SK-N-SH (cell line): ENCODE measurements at regions not wholly inside any gene's neighbourhood (a gene's known extent, or its start where the extent isn't known, plus 50 kb on each side); places are given as distances from the start of the nearest gene placed in this dataset.

Experiments used
- CTCF ChIA-PET: fragments of 300-600, 350-600 bp; formaldehyde crosslinking; extraction: SDS; loops from one replicate; lab custom pipeline; 2021; lab: Yijun Ruan, JAX
- POLR2A ChIA-PET: fragments of 350-600 bp; sonication (Branson Sonifier 250); formaldehyde crosslinking; extraction: SDS; loops from one replicate; lab custom pipeline; 2020; ENCODE audit warnings: antibody characterized with exemption, inconsistent platforms; lab: Yijun Ruan, JAX
- DNase-seq: peaks from one replicate; pipeline ENCODE4 v3.0.0; 2012
- H2AFZ ChIP-seq: fragments of 200-600 bp; sonication (generic); 2 replicates; pipeline ENCODE4 v1.8.1; 2016; ENCODE audit warnings: antibody characterized with exemption, mild to moderate bottlenecking, low read depth
- H3F3A ChIP-seq: fragments of 200-600 bp; sonication (generic); replicated peaks from 2 replicates; pipeline ENCODE3; 2016; ENCODE audit warnings: antibody characterized with exemption, mild to moderate bottlenecking; ENCODE audit not compliant: insufficient read depth
- H3K27ac ChIP-seq, 2 experiments: fragments of 200-500 bp in 1 of 2; fragments of 200-600 bp in 1 of 2; sonication (Bioruptor generic) in 1 of 2; sonication (generic), shearing (Covaris generic) in 1 of 2; 2 replicates each; pipeline versions ENCODE4 v1.5.1 to v1.6.1; 2014 to 2016; ENCODE audit warnings: low read depth in 2 of 2, inconsistent platforms in 1 of 2, low read length in 1 of 2, mild to moderate bottlenecking in 1 of 2, mixed read lengths in 1 of 2
- H3K27me3 ChIP-seq: fragments of 200-600 bp; sonication (generic), shearing (Covaris generic); 2 replicates; pipeline ENCODE4 v1.6.1; 2016; ENCODE audit warnings: mixed run types; ENCODE audit not compliant: insufficient read depth
- H3K36me3 ChIP-seq, 2 experiments: fragments of 200-500 bp in 1 of 2; fragments of 200-600 bp in 1 of 2; sonication (Bioruptor generic) in 1 of 2; sonication (generic) in 1 of 2; replicated peaks in 1 of 2; 2 replicates each; pipeline versions ENCODE3 to v1.5.1; 2014 to 2016; ENCODE audit warnings: low read length in 1 of 2, mild to moderate bottlenecking in 1 of 2; ENCODE audit not compliant: insufficient read depth in 2 of 2, control insufficient read depth in 1 of 2
- H3K4me1 ChIP-seq, 2 experiments: fragments of 200-500 bp in 1 of 2; fragments of 200-600 bp in 1 of 2; sonication (Bioruptor generic) in 1 of 2; sonication (generic), shearing (Covaris generic) in 1 of 2; 2 replicates each; pipeline versions ENCODE4 v1.5.1 to v1.6.1; 2014 to 2016; ENCODE audit warnings: low read depth in 1 of 2, low read length in 1 of 2, mixed run types in 1 of 2; ENCODE audit not compliant: insufficient read depth in 2 of 2, control insufficient read depth in 1 of 2
- H3K4me2 ChIP-seq: fragments of 200-600 bp; sonication (generic), shearing (Covaris generic); 2 replicates; pipeline ENCODE4 v1.6.1; 2017; ENCODE audit warnings: mixed run types
- H3K4me3 ChIP-seq, 2 experiments: fragments of 200-500 bp in 1 of 2; fragments of 200-600 bp in 1 of 2; sonication (Bioruptor generic) in 1 of 2; sonication (generic), shearing (Covaris generic) in 1 of 2; 2 replicates each; pipeline versions ENCODE4 v1.5.1 to v1.8.1; 2014 to 2016; ENCODE audit warnings: low read depth in 2 of 2, inconsistent platforms in 1 of 2, low read length in 1 of 2, mild to moderate bottlenecking in 1 of 2, mixed read lengths in 1 of 2, moderate library complexity in 1 of 2
- H3K79me2 ChIP-seq: fragments of 200-600 bp; sonication (generic); 2 replicates; pipeline ENCODE4 v1.8.1; 2017; ENCODE audit warnings: mild to moderate bottlenecking; ENCODE audit not compliant: insufficient read depth
- H3K9ac ChIP-seq: fragments of 200-600 bp; sonication (generic); 2 replicates; pipeline ENCODE4 v1.6.1; 2017; ENCODE audit warnings: mixed run types
- H3K9me2 ChIP-seq: fragments of 200-600 bp; sonication (generic); 2 replicates; pipeline ENCODE4 v1.6.1; 2017; ENCODE audit warnings: mixed run types
- H3K9me3 ChIP-seq: fragments of 200-600 bp; sonication (generic); 2 replicates; pipeline ENCODE4 v1.6.1; 2017; ENCODE audit warnings: mixed run types, mild to moderate bottlenecking, moderate library complexity
- H4K20me1 ChIP-seq: fragments of 200-600 bp; sonication (generic); 2 replicates; pipeline ENCODE4 v1.6.1; 2017; ENCODE audit warnings: mild to moderate bottlenecking, mixed run types; ENCODE audit not compliant: insufficient read depth
- CHD2 ChIP-seq: fragments of 150-350 bp; IDR thresholded peaks from 2 replicates; pipeline ENCODE4 v1.6.1; 2018; ENCODE audit warnings: low read length; ENCODE audit not compliant: partially characterized antibody
- ELF1 ChIP-seq: IDR thresholded peaks from 2 replicates; pipeline ENCODE4 v1.4.0; 2012
- FOSL2 ChIP-seq: IDR thresholded peaks from 2 replicates; pipeline ENCODE4 v1.4.0; 2012; ENCODE audit warnings: low read depth, mild to moderate bottlenecking, moderate library complexity, borderline replicate concordance
- FOXM1 ChIP-seq: IDR thresholded peaks from 2 replicates; pipeline ENCODE4 v1.4.0; 2012; ENCODE audit warnings: low read depth, mild to moderate bottlenecking
- GATA2 ChIP-seq: sonication (generic); formaldehyde crosslinking; IDR thresholded peaks from 2 replicates; pipeline ENCODE4 v1.5.0; 2020; ENCODE audit warnings: mild to moderate bottlenecking, missing genetic modification reagents
- IRF3 ChIP-seq: fragments of 150-350 bp; IDR thresholded peaks from 2 replicates; pipeline ENCODE4 v1.6.1; 2016; ENCODE audit warnings: mild to moderate bottlenecking, low read depth, low read length
- MEF2A ChIP-seq: IDR thresholded peaks from 2 replicates; pipeline ENCODE4 v1.4.0; 2012; ENCODE audit warnings: low read depth, borderline replicate concordance
- NRF1 ChIP-seq: IDR thresholded peaks from 2 replicates; pipeline ENCODE4 v1.6.1; 2012; ENCODE audit warnings: low read depth, mild to moderate bottlenecking, low read length
- PBX3 ChIP-seq: IDR thresholded peaks from 2 replicates; pipeline ENCODE4; 2012
- RAD21 ChIP-seq: IDR thresholded peaks from 2 replicates; pipeline ENCODE4 v1.6.1; 2012; ENCODE audit warnings: mild to moderate bottlenecking, low read length
- RCOR1 ChIP-seq: fragments of 150-350 bp; IDR thresholded peaks from 2 replicates; pipeline ENCODE4 v1.6.1; 2017; ENCODE audit warnings: antibody characterized with exemption, low read length
- RXRA ChIP-seq: IDR thresholded peaks from 2 replicates; pipeline ENCODE4 v1.4.0; 2012; ENCODE audit warnings: low read depth, mild to moderate bottlenecking, borderline replicate concordance
- SIN3A ChIP-seq: IDR thresholded peaks from 2 replicates; pipeline ENCODE4 v1.6.1; 2012; ENCODE audit warnings: low read depth, mild to moderate bottlenecking, low read length, moderate library complexity, borderline replicate concordance
- SMC3 ChIP-seq: IDR thresholded peaks from 2 replicates; pipeline ENCODE4 v1.6.1; 2012; ENCODE audit warnings: low read depth, low read length, improper control_type of control experiment
- TEAD4 ChIP-seq: IDR thresholded peaks from 2 replicates; pipeline ENCODE4 v1.4.0; 2012; ENCODE audit warnings: mild to moderate bottlenecking, borderline replicate concordance; ENCODE audit not compliant: insufficient read depth
- USF1 ChIP-seq: IDR thresholded peaks from 2 replicates; pipeline ENCODE4 v1.4.0; 2012; ENCODE audit warnings: low read depth, borderline replicate concordance
- WGBS: methylation state at CpG from one replicate; pipeline ENCODE4 v1.1.6; 2017; ENCODE audit warnings: low lambda C conversion rate; 5-methylcytosine and 5-hydroxymethylcytosine counted together
- TF ChIP-seq, protein P1 (sequence below): IDR thresholded peaks from 2 replicates; pipeline ENCODE4 v1.4.0; 2012; ENCODE audit warnings: low read depth
- TF ChIP-seq, protein P2 (sequence below): fragments of 150-350 bp; IDR thresholded peaks from 2 replicates; pipeline ENCODE4 v1.6.1; 2017; ENCODE audit warnings: antibody characterized with exemption, low read length, low read depth, borderline replicate concordance

GRCh38 chr21:16367079-16367478, 637.3 kb downstream of the USP25 start (continued):
- TF ChIP-seq IRF3 (no peak), MEF2A (no peak), RXRA (no peak), RAD21 (no peak), PBX3 (no peak)
- TF ChIP-seq, protein P1, sequence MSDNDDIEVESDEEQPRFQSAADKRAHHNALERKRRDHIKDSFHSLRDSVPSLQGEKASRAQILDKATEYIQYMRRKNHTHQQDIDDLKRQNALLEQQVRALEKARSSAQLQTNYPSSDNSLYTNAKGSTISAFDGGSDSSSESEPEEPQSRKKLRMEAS, result no peak

DNA sequence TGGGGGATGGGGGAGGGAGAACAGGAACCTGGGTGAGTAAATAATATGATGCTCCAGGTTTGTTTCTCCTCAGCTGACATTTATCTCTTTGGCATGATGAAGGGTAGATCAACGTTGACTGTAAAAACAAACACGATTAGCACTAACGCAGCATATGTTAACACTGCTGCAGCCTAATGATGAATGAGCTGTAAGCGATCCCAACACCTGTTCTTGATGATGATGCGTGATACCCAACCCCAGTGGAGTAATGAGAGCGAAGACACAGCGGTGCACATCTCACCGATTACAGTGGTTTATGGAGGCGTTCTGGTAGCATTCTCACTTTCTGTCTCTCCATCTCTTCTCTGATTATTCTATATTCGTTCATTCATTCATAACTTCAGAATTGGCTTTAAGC, 640.4 kb downstream of the USP25 start:
- Histone ChIP-seq H3K36me3 (no peaks in the 10 kb centered on the region), H3K9me2 (no peaks in the 10 kb centered on the region), H3K9ac (no peak overlapping the region), H4K20me1 (no peaks in the 10 kb centered on the region), H3K27me3 (no peaks in the 10 kb centered on the region), H3F3A (no peaks in the 10 kb centered on the region), H3K27ac (no peak overlapping the region), H2AFZ (no peak overlapping the region), H3K79me2 (no peaks in the 10 kb centered on the region), H3K4me3 (no peak overlapping the region), H3K4me2 (no peak overlapping the region), H3K4me1 (no peaks in the 10 kb centered on the region), H3K9me3 (no peaks in the 10 kb centered on the region)
- DNase-seq, result no peak
- TF ChIP-seq USF1, result no peak
- TF ChIP-seq ELF1, result no peak
- TF ChIP-seq TEAD4, result no peak
- no peak for TF ChIP-seq SIN3A
- no peak for TF ChIP-seq MEF2A
- TF ChIP-seq FOSL2, result no peak
- no peak for TF ChIP-seq SMC3
- TF ChIP-seq GATA2 (CRISPR knock-in tag), result no peak
- TF ChIP-seq RCOR1, result no peak
- TF ChIP-seq, protein P2, sequence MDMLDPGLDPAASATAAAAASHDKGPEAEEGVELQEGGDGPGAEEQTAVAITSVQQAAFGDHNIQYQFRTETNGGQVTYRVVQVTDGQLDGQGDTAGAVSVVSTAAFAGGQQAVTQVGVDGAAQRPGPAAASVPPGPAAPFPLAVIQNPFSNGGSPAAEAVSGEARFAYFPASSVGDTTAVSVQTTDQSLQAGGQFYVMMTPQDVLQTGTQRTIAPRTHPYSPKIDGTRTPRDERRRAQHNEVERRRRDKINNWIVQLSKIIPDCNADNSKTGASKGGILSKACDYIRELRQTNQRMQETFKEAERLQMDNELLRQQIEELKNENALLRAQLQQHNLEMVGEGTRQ, result no peak
- TF ChIP-seq CHD2, result no peak
- no peak for TF ChIP-seq NRF1
- no peak for TF ChIP-seq FOXM1
- 66% methylated on average over 10 of the region's 10 CpGs for WGBS
- ChIA-PET POLR2A (no interaction called here), CTCF (no interaction called here)
